Prostate gland (tissue), 2 donors: ENCODE measurements at regions not wholly inside any gene's neighbourhood (a gene's known extent, or its start where the extent isn't known, plus 50 kb on each side); places are given as distances from the start of the nearest gene placed in this dataset.

Experiments
- DNase-seq: peaks from one replicate; pipeline ENCODE4 v3.0.0-alpha.2; 2019; ENCODE audit warnings: low spot score
- H3K27ac ChIP-seq, 2 donors: fragments of 200-600 bp; sonication (generic); 2 replicates each; pipeline ENCODE4 v1.5.1; 2017 to 2019
- H3K27me3 ChIP-seq: fragments of 200-600 bp; sonication (generic); replicated peaks from 2 replicates; pipeline ENCODE4 v1.5.1; 2019; ENCODE audit not compliant: insufficient read depth
- H3K36me3 ChIP-seq, 2 donors: fragments of 200-600 bp; sonication (generic); 1 replicate in 1 of 2; 2 replicates in 1 of 2; pipeline versions ENCODE4 v1.5.1 to v1.8.1; 2017 to 2019
- H3K4me1 ChIP-seq: fragments of 200-600 bp; sonication (generic); replicated peaks from 2 replicates; pipeline ENCODE4 v1.5.1; 2019
- H3K4me3 ChIP-seq, 2 donors: fragments of 200-600 bp; sonication (generic); 2 replicates each; pipeline ENCODE4 v1.5.1; 2017 to 2019
- H3K9me3 ChIP-seq: fragments of 200-600 bp; sonication (generic); 2 replicates; pipeline ENCODE4 v1.5.1; 2017
- CTCF ChIP-seq, 4 experiments: fragments of 200-600 bp in 2 of 4; fragments of 450-650 bp in 2 of 4; sonication (generic) in 2 of 4; IDR thresholded peaks; 1 replicate in 3 of 4; 2 replicates in 1 of 4; pipeline ENCODE4 v1.5.1; 2016 to 2019; ENCODE audit warnings: antibody characterized with exemption in 4 of 4, mild to moderate bottlenecking in 2 of 4, moderate library complexity in 2 of 4
- POLR2A ChIP-seq: fragments of 450-650 bp; IDR thresholded peaks from one replicate; pipeline ENCODE4 v1.6.1; 2016; ENCODE audit warnings: antibody characterized with exemption, mild to moderate bottlenecking
- POLR2AphosphoS5 ChIP-seq: sonication (generic); formaldehyde crosslinking; IDR thresholded peaks from one replicate; pipeline ENCODE4 v1.6.1; 2017; ENCODE audit warnings: antibody characterized with exemption
- WGBS: methylation state at CpG from one replicate; pipeline ENCODE4 v1.1.5; 2018; 5-methylcytosine and 5-hydroxymethylcytosine counted together
- intact Hi-C: fragments of 100-400 bp; cut with DNase I; formaldehyde crosslinking; loops from one replicate; pipeline ENCODE4 v1.14.2; 2022

DNA sequence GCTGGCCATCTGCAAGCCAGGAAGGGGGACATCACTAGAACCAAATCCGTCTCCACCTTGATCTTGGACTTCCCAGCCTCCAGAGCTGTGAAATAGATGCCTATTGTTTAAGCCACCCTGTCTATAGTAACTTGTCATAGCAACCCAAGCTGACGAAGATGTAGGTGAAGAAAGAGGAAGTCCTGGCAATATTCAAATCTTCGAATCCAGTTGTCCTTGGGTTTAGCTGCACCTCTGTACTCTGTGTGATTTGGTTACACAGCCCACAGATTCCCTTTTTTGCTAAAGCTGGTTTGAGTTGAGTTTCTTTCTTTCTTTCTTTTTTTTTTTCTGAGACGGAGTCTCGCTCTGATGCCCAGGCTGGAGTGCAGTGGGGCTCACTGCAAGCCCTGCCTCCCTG is 68.0 kb upstream of the XCR1 start:
- TF ChIP-seq CTCF (IDR thresholded peaks at IDR 0.05) (no peak), POLR2AphosphoS5 (no peak), POLR2A (no peak)
- no peaks in the 10 kb centered on the region for H3K36me3 ChIP-seq
- no peak for DNase-seq
- no peaks in the 10 kb centered on the region for H3K27me3 ChIP-seq
- 87% methylated on average over 5 of the region's 5 CpGs for WGBS
- H3K4me3 ChIP-seq = no peak overlapping the region
- intact Hi-C loops = no loop called here
- no peak overlapping the region for H3K27ac ChIP-seq
- H3K4me1 ChIP-seq = no peaks in the 10 kb centered on the region
- no peaks in the 10 kb centered on the region for H3K9me3 ChIP-seq

- Histone ChIP-seq H3K36me3 (no peaks in the 10 kb centered on the region), H3K27ac (no peak overlapping the region), H3K9me3 (no peaks in the 10 kb centered on the region), H3K27me3 (no peaks in the 10 kb centered on the region), H3K4me1 (no peaks in the 10 kb centered on the region), H3K4me3 (no peak overlapping the region)
- no peak for DNase-seq
- WGBS = 79% methylated on average over 1 of the region's 1 CpG
- intact Hi-C loops = no loop called here
- no peak for TF ChIP-seq POLR2A
- no peak for TF ChIP-seq POLR2AphosphoS5
- TF ChIP-seq CTCF (IDR thresholded peaks at IDR 0.05) = no peak
Observed at GRCh38 chr3:46094506-46094905, 67.2 kb upstream of the XCR1 start.

DNA sequence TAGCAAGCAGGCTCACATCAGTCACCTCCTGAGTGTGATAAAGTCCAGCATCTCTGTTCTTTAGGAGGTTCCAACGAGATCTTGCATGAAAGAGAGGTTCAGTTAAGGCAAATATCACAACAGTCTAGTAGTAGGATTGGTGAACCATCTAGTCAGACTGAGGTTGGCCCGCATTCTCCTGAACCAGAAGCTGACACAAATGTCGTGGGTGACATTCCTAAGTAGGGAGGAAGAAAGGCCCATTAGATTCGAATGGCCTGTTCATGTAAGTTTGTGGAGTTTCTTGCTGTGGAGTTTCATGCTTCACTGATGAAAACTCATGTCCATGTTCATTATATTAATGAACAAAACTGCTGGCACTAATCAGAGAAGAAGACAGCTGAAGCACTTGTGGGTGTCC is 66.7 kb upstream of the XCR1 start:
- Histone ChIP-seq H3K4me1 (no peaks in the 10 kb centered on the region), H3K9me3 (no peaks in the 10 kb centered on the region), H3K27ac (no peak overlapping the region), H3K36me3 (no peaks in the 10 kb centered on the region), H3K4me3 (no peak overlapping the region), H3K27me3 (no peaks in the 10 kb centered on the region)
- TF ChIP-seq POLR2A (no peak), POLR2AphosphoS5 (no peak), CTCF (IDR thresholded peaks at IDR 0.05) (no peak)
- DNase-seq = no peak
- intact Hi-C loops = no loop called here
- WGBS = 96% methylated on average over 4 of the region's 4 CpGs

DNA sequence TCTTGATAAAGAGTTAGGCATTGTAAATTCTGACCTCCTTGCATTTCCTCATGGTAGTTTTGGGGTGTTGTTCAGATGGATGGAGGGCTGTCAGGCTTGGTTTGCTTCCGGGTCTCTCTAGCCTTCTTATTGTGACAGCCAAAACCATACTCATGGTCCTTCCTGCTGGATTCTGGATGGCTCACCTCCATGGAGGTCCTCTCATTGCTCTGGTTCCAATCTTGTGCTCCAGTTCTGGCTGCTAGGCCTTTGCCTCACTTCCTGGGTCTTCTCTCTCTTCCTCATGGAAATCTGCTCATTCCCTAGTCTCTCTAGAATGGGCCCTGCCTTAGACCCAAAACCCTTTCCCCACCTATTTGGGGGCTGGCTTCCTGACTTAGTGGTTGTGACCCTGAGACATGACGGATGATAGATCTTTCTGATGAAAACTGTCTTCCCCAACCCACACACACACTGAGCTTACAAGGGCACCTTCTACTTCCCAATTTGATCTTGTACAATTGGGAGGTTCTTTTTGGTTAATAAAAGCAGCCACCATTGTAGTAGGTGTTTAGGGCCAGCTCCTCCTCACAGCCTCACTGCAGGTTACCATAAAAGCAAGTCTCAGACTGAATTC is 66.2 kb upstream of the XCR1 start:
- intact Hi-C loops = no loop called here
- no peaks in the 10 kb centered on the region for H3K27me3 ChIP-seq
- no peak for DNase-seq
- H3K9me3 ChIP-seq = no peaks in the 10 kb centered on the region
- WGBS = 94% methylated on average over 2 of the region's 2 CpGs
- H3K27ac ChIP-seq = no peak overlapping the region
- no peaks in the 10 kb centered on the region for H3K36me3 ChIP-seq
- H3K4me3 ChIP-seq = no peak overlapping the region
- TF ChIP-seq CTCF (IDR thresholded peaks at IDR 0.05) (no peak), POLR2AphosphoS5 (no peak), POLR2A (no peak)
- no peaks in the 10 kb centered on the region for H3K4me1 ChIP-seq

- Histone ChIP-seq H3K36me3 (no peaks in the 10 kb centered on the region), H3K9me3 (no peaks in the 10 kb centered on the region), H3K4me1 (no peaks in the 10 kb centered on the region), H3K27me3 (no peaks in the 10 kb centered on the region), H3K4me3 (no peak overlapping the region), H3K27ac (no peak overlapping the region)
- no peak for DNase-seq
- 91% methylated on average over 2 of the region's 2 CpGs for WGBS
- intact Hi-C loops = no loop called here
- TF ChIP-seq POLR2AphosphoS5 = no peak
- TF ChIP-seq CTCF (IDR thresholded peaks at IDR 0.05) = no peak
- no peak for TF ChIP-seq POLR2A
Observed at GRCh38 chr3:46092702-46093080, 65.4 kb upstream of the XCR1 start.
